Activated naive CD4-positive, alpha-beta T cell treated with anti-CD3 and anti-CD28 coated beads, Interleukin-2, amount 10 ng/mL, durations not matched to agents 7 days and 5 days (primary cell): ENCODE measurements at regions not wholly inside any gene's neighbourhood (a gene's known extent, or its start where the extent isn't known, plus 50 kb on each side); places are given as distances from the start of the nearest gene placed in this dataset.

Experiments used
- CTCF ChIA-PET: fragments of 350-600 bp; sonication (Branson Sonifier 250); formaldehyde crosslinking; loops from one replicate; lab custom pipeline; 2021; ENCODE audit warnings: antibody characterized with exemption; lab: Charles Lee
- DNase-seq: peaks from one replicate; pipeline ENCODE4 v3.0.0-alpha.2; 2020
- H3K27ac Mint-ChIP-seq: one replicate; pipeline ENCODE4 v1.8.0; 2021; ENCODE audit warnings: mild to moderate bottlenecking, moderate library complexity, mixed read lengths
- H3K27me3 Mint-ChIP-seq: one replicate; pipeline ENCODE4 v1.8.0; 2021; ENCODE audit warnings: mild to moderate bottlenecking, mixed read lengths
- H3K36me3 Mint-ChIP-seq: one replicate; pipeline ENCODE4 v1.8.0; 2021; ENCODE audit warnings: mixed read lengths
- H3K4me1 Mint-ChIP-seq: one replicate; pipeline ENCODE4 v1.8.0; 2021; ENCODE audit warnings: mixed read lengths
- H3K4me3 Mint-ChIP-seq: one replicate; pipeline ENCODE4 v1.8.0; 2021; ENCODE audit warnings: mild to moderate bottlenecking, moderate library complexity, mixed read lengths
- H3K9me3 Mint-ChIP-seq: one replicate; pipeline ENCODE4 v1.8.0; 2021; ENCODE audit warnings: mixed read lengths

DNA sequence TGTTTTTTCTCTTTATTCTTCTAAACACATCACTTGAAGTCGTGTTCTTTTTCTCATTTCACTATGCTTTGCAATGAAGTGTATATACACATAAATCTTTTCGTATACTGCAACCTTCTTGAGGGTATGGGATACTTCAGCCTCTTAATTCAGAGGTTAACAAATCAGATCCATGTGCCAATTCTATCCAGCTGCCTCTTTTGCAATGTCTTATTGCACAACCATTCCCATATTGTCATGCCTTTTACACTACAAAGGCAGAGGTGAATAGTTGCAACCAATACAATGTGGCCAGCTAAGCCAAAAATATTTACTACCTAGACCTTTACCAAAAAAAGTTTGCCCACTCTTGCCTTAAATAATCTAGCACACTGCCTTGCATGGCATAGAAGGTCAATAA lies 224.5 kb upstream of the FOXG1 start:
- DNase-seq, result no peak
- H3K27me3 Mint-ChIP-seq, result no peaks in the 10 kb centered on the region
- H3K36me3 Mint-ChIP-seq, result no peaks in the 10 kb centered on the region
- H3K4me3 Mint-ChIP-seq, result no peak overlapping the region
- H3K9me3 Mint-ChIP-seq, result peaks cover 29% of the 10 kb centered on the region
- CTCF ChIA-PET, result no interaction called here
- H3K4me1 Mint-ChIP-seq, result no peaks in the 10 kb centered on the region
- H3K27ac Mint-ChIP-seq, result no peak overlapping the region

DNA sequence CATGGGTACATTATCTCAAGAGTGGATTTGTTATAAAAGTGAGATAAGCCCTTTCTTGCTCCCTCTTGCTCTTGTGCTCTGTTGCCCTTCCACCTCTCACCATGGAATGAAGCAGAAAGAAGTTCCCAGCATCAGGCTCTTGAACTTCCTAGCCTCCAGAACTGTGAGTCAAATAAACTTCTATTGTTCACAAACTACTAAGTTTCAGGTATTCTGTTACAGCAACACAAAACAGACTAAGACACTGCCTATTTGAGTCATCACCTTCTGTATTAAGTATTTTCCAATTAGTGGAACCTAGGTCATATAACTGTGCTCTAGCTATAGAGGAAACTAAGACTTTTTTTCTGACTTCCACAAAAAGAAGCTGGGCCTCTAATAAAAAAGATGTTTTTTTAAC lies 201.2 kb upstream of the FOXG1 start:
- Mint-ChIP-seq H3K9me3 (peaks cover 17% of the 10 kb centered on the region), H3K36me3 (no peaks in the 10 kb centered on the region), H3K27me3 (no peaks in the 10 kb centered on the region), H3K27ac (no peak overlapping the region), H3K4me3 (no peak overlapping the region), H3K4me1 (no peaks in the 10 kb centered on the region)
- CTCF ChIA-PET, result no interaction called here
- no peak for DNase-seq

DNA sequence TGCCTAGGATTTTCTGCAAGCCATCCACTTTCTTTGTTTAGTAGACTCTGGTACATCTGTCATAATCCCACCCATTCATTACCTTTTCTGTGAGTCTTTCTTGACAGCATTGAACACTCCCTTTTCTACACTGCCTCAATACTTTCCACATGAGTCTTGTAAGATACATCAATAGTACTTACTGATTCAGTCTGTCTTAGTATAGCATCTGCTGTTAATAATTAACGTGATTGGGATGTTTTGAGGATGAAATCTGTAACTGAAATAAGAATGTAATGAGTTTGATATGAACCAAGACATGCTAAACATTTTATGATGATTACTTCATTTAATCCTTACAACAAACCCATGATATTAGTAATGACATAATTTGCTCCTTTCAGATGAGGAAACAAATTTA lies 196.2 kb upstream of the FOXG1 start:
- no peak for DNase-seq
- Mint-ChIP-seq H3K36me3 (no peaks in the 10 kb centered on the region), H3K9me3 (peaks cover 15% of the 10 kb centered on the region)

DNA sequence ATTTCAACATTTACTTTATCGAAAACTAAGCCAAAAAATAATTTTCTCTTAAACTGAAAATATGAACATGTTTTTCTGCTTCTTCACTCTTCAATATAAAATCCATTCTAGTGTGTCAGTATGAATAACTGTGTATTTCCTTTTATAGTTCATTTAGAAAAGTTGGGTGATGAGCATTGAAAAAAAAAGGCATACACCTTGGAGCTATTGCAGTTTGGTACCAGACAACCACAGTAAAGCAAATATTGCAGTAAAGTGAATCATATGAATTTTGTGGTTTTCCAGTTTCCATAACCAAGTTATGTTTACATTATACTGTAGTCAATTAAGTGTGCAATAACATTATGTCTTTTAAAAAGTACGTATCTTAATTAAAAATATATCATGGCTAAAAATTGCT lies 195.0 kb upstream of the FOXG1 start:
- no peak for DNase-seq
- H3K9me3 Mint-ChIP-seq, result peaks cover 14% of the 10 kb centered on the region
- H3K36me3 Mint-ChIP-seq, result no peaks in the 10 kb centered on the region
- H3K4me3 Mint-ChIP-seq, result no peak overlapping the region
- H3K27me3 Mint-ChIP-seq, result no peaks in the 10 kb centered on the region
- CTCF ChIA-PET, result no interaction called here
- no peaks in the 10 kb centered on the region for H3K4me1 Mint-ChIP-seq
- H3K27ac Mint-ChIP-seq, result no peak overlapping the region

More for the DNA sequence above, 196.2 kb upstream of the FOXG1 start:
- no peak overlapping the region for H3K4me3 Mint-ChIP-seq
- H3K27ac Mint-ChIP-seq, result no peak overlapping the region
- CTCF ChIA-PET, result no interaction called here
- H3K4me1 Mint-ChIP-seq, result no peaks in the 10 kb centered on the region
- H3K27me3 Mint-ChIP-seq, result no peaks in the 10 kb centered on the region

DNA sequence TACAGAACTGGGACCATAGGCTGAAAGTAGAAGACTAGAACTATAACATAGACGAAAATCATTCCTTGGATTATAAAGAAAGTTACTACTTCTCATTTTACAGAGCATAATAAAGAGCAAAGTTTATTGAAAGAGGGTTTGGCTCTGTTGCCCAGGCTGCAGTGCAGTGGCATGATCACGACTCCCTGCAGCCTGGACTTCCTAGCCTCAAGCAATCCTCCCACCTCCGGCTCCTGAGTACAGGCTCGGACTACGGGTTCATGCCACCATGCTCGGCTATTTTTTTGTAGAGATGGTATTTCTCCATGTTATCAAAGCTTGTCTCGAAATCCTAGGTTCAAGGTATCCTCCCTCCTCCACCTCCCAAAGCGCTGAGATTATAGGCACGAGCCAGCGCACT lies 190.1 kb upstream of the FOXG1 start:
- H3K9me3 Mint-ChIP-seq, result peaks cover 7% of the 10 kb centered on the region
- CTCF ChIA-PET, result no interaction called here

DNA sequence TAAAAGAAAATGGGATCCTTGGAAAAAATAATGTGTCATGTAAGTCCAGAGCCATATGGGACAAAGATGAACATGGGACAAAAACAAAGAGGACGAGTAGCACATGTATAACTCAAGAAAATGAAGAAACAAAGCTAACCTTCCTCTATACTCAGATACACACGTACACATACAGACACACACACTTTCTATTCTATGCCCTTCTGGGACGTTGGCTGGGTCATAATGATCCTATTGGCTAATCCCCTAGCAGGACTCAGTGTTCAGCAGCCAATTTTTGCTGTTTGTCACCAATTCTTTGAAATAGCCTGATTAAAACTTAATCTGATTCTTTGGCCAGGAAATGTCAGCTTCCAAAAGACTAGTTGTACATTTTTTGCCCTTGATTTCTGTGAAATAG lies 189.4 kb upstream of the FOXG1 start:
- CTCF ChIA-PET, result no interaction called here
- no peak overlapping the region for H3K27ac Mint-ChIP-seq
- no peak overlapping the region for H3K4me3 Mint-ChIP-seq
- no peaks in the 10 kb centered on the region for H3K36me3 Mint-ChIP-seq
- no peaks in the 10 kb centered on the region for H3K27me3 Mint-ChIP-seq
- H3K9me3 Mint-ChIP-seq, result peaks cover 7% of the 10 kb centered on the region
- no peak for DNase-seq
- no peaks in the 10 kb centered on the region for H3K4me1 Mint-ChIP-seq

More for the DNA sequence above, 190.1 kb upstream of the FOXG1 start:
- DNase-seq, result no peak
- no peak overlapping the region for H3K27ac Mint-ChIP-seq
- no peaks in the 10 kb centered on the region for H3K27me3 Mint-ChIP-seq
- no peaks in the 10 kb centered on the region for H3K36me3 Mint-ChIP-seq
- H3K4me1 Mint-ChIP-seq, result no peaks in the 10 kb centered on the region
- H3K4me3 Mint-ChIP-seq, result no peak overlapping the region

DNA sequence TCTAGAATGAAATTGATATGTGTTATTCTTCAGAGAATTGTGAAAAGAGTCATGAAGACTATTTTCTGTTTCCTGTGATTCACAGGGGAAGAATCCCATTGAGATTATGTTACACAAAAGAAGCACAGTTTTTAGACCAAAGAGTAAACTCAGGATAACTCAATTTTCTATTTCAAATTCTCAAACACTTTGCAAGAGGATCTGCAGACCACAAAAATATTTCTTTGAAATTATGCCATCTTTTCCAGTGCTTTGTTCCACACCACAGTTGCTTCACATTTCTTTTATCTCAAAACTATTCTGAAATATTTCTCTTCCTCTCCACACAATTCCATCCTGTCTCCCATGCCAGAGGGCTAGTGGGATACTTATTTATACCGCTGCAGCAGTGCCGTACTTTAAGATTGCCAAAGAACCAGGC lies 188.9 kb upstream of the FOXG1 start:
- Mint-ChIP-seq H3K27me3 (no peaks in the 10 kb centered on the region), H3K4me3 (no peak overlapping the region), H3K36me3 (no peaks in the 10 kb centered on the region), H3K9me3 (peaks cover 7% of the 10 kb centered on the region), H3K4me1 (no peaks in the 10 kb centered on the region), H3K27ac (no peak overlapping the region)
- CTCF ChIA-PET, result no interaction called here
- DNase-seq, result no peak

DNA sequence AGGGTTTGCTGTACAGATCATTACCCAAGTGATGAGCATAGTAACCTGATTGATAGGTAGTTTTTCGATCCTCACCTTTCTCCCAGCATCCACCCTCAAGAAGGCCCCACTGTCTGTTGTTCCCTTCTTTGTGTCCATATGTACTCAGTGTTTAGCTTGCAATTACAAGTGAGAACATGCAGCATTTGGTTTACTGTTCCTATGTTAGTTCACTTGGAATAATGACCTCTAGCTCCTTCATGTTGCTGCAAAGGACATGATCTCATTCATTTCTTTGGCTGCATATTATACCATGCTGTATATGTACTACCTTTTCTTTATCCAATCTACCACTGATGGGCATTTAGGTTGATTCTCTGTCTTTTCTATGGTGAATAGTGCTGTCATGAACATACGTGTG lies 181.6 kb upstream of the FOXG1 start:
- H3K36me3 Mint-ChIP-seq, result no peaks in the 10 kb centered on the region
- CTCF ChIA-PET, result no interaction called here
- peaks cover 18% of the 10 kb centered on the region for H3K9me3 Mint-ChIP-seq
- H3K27me3 Mint-ChIP-seq, result no peaks in the 10 kb centered on the region
- H3K4me3 Mint-ChIP-seq, result no peak overlapping the region
- no peak for DNase-seq
- no peaks in the 10 kb centered on the region for H3K4me1 Mint-ChIP-seq
- H3K27ac Mint-ChIP-seq, result no peak overlapping the region

DNA sequence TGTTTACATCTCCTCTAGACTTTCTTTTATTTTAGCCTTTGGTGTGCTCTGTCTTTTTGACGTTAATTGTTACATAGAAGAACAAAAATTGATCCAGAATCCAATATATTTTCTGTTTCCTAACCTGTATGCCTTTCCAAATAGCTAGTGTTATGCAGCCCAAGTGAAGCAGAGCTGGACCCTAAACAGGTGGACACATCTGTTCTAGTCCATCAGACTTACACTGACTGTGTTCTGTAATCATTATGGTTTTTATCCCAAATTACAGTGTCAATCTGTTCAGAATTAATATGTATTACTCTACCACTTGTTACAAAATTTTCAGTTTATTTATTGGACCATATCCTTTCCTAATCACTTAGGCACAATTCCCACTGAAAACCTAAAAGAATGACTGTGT lies 176.8 kb upstream of the FOXG1 start:
- H3K27ac Mint-ChIP-seq, result no peak overlapping the region
- no peak for DNase-seq
- H3K27me3 Mint-ChIP-seq, result no peaks in the 10 kb centered on the region
- peaks cover 22% of the 10 kb centered on the region for H3K9me3 Mint-ChIP-seq
- H3K4me3 Mint-ChIP-seq, result no peak overlapping the region
- no peaks in the 10 kb centered on the region for H3K36me3 Mint-ChIP-seq
- CTCF ChIA-PET, result no interaction called here
- no peaks in the 10 kb centered on the region for H3K4me1 Mint-ChIP-seq

DNA sequence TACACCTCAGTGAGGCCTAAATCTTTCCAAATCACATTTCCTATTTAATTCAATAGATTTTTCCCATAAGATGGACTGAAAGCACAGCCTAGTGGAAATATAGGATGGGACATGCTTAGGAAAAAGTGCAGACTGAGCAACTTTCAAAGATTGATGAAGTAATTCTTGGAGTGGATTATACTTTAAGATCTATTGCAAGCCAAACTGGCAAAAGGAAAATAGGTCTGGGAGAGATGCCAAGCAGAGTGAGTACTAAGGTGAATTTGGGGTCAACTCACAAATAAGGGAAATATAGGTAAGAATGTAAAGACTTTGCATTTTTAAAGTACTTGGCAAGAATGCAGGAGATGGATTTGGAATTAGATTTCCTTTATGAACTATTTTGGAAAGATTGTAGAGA lies 170.2 kb upstream of the FOXG1 start:
- Mint-ChIP-seq H3K27ac (no peak overlapping the region), H3K4me3 (no peak overlapping the region), H3K36me3 (no peaks in the 10 kb centered on the region), H3K27me3 (no peaks in the 10 kb centered on the region), H3K9me3 (peaks cover 7% of the 10 kb centered on the region), H3K4me1 (no peaks in the 10 kb centered on the region)
- DNase-seq, result no peak
- CTCF ChIA-PET, result no interaction called here

DNA sequence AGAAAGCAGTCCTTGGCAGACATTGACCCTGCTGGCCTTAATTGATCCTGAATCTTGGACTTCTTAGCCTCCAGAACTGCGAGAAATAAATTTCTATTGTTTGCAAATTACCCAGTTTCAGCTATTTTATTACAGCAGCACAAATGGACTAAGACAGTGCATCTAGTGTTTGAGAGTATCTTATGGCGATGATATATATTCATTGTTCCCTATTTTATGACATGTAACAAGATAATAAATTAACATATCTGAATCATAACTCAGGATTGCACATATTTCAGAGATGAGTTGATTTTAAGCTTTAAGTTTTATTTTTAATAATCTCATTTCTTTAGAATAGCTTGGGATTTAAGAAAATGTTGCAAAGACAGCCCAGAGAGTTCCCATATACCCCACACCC lies 167.4 kb upstream of the FOXG1 start:
- Mint-ChIP-seq H3K4me3 (no peak overlapping the region), H3K9me3 (peaks cover 8% of the 10 kb centered on the region), H3K4me1 (no peaks in the 10 kb centered on the region), H3K27ac (no peak overlapping the region), H3K36me3 (no peaks in the 10 kb centered on the region), H3K27me3 (no peaks in the 10 kb centered on the region)
- CTCF ChIA-PET, result no interaction called here
- DNase-seq, result no peak

DNA sequence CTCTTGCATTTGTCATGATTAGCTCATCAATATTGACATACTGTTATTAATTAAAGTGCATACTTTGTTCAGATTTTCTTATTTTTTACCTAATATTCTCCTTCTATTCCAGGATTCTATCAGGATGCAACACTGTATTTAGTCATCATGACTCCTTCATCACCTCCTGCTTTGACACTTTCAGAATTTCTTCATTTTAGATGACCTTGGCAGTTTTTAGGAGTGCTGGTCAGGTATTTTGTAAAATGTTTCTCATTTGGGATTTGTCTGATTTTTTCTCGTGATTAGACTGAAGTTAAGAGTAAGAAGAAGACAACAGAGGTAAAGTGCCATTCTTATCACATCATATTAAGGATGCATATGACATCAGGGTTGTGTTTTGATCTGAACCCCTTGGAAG lies 167.0 kb upstream of the FOXG1 start:
- Mint-ChIP-seq H3K4me1 (no peaks in the 10 kb centered on the region), H3K4me3 (no peak overlapping the region), H3K36me3 (no peaks in the 10 kb centered on the region), H3K27ac (no peak overlapping the region), H3K27me3 (no peaks in the 10 kb centered on the region), H3K9me3 (peaks cover 7% of the 10 kb centered on the region)
- DNase-seq, result no peak
- CTCF ChIA-PET, result no interaction called here

DNA sequence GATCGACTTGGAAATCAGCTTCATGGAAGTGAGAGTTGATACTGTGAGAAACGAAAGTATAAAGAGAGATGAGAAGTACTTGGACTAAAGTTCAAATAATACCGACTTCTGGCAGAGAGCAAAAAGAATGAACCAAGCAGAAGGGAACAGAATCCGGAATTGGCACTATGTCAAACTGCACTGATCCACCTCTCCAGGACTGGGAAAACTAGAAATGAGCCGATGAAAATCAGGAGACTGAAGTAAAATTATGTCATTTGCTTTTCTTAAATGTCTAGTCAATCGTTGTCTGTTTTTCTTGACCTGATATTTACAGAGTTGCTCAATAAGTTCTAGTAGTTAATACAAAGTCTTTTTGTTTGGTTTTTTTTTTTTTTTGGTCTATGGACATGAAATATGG lies 163.0 kb upstream of the FOXG1 start:
- DNase-seq, result no peak
- no peak overlapping the region for H3K4me3 Mint-ChIP-seq

DNA sequence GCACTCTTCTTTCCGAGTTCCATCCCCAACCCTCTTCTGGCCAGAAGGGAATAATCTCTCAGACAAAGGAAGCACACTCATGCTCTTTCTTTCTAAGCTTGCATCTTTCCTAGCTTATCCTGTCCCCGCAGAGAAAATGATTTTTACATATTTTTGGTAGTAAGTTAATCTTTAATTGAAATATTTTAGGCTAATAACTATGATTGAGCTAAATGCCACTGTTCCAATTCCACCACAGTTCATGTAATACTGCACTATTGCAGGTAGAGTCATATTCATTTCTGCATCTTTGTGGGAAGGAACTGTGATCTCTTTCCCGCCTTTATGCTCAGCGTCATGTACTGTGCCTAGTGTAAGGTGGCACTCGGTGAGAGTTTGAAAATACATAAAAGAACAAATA lies 158.9 kb upstream of the FOXG1 start:
- H3K27me3 Mint-ChIP-seq, result no peaks in the 10 kb centered on the region
- no peaks in the 10 kb centered on the region for H3K36me3 Mint-ChIP-seq
- H3K9me3 Mint-ChIP-seq, result no peaks in the 10 kb centered on the region
- H3K4me1 Mint-ChIP-seq, result no peaks in the 10 kb centered on the region
- no peak overlapping the region for H3K4me3 Mint-ChIP-seq
- CTCF ChIA-PET, result interaction anchor here (0.6 kb wide), 1 partner anchor 80 kb away, joined by 3 read pairs; no protein-coding TSS in a partner anchor
- no peak for DNase-seq
- no peak overlapping the region for H3K27ac Mint-ChIP-seq

More for the DNA sequence above, 163.0 kb upstream of the FOXG1 start:
- Mint-ChIP-seq H3K4me1 (no peaks in the 10 kb centered on the region), H3K9me3 (peaks cover 3% of the 10 kb centered on the region), H3K27me3 (no peaks in the 10 kb centered on the region), H3K36me3 (no peaks in the 10 kb centered on the region), H3K27ac (no peak overlapping the region)
- CTCF ChIA-PET, result no interaction called here

DNA sequence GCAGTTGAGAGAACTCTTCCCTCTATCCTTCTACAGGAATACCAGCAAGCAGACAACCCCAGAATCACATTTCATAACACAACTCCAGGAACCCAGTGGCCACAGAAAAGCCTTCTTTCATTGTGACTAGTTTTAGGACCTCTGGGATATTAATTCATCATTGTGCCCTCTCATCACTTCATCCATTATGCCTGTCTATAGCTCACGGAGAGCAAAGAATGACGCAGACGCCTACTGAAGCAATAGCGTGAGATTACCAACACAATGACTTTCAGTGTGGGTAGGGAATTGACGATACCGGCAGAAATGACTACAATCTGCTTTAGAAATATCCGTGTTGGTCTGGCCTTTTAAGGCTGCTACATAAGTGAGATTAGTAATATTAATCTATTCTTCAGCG lies 158.1 kb upstream of the FOXG1 start:
- no peaks in the 10 kb centered on the region for H3K4me1 Mint-ChIP-seq
- no peak overlapping the region for H3K27ac Mint-ChIP-seq
- DNase-seq, result no peak
- no peaks in the 10 kb centered on the region for H3K9me3 Mint-ChIP-seq
- H3K27me3 Mint-ChIP-seq, result no peaks in the 10 kb centered on the region
- no peaks in the 10 kb centered on the region for H3K36me3 Mint-ChIP-seq
- CTCF ChIA-PET, result no interaction called here
- no peak overlapping the region for H3K4me3 Mint-ChIP-seq
